ENCODE measurements at regions not wholly inside any gene's neighbourhood (a gene's known extent, or its start where the extent isn't known, plus 50 kb on each side); places are given as distances from the start of the nearest gene placed in this dataset.

GRCh38 chr3:152613851-152614250, 221.1 kb upstream of the P2RY1 start:
- no peak overlapping the region for H3K27ac ChIP-seq (ENCODE audit: extremely low read depth, low read depth, low read length)
- WGBS (ENCODE audit: insufficient coverage, low coverage, missing lambda C conversion rate), result 51% methylated on average over 2 of the region's 2 CpGs
- no peaks in the 10 kb centered on the region for H3K36me3 ChIP-seq (ENCODE audit: control insufficient read depth, insufficient read depth, low read length)
- no peaks in the 10 kb centered on the region for H3K27me3 ChIP-seq (ENCODE audit: control insufficient read depth in 2 of 2, insufficient read depth in 2 of 2, low read length in 2 of 2)
- peaks cover 0 to 4% of the 10 kb centered on the region in 2 experiments; a peak in 2 of 5 replicates for H3K4me1 ChIP-seq (replicated peaks in 1 of 2; ENCODE audit: control insufficient read depth in 2 of 2, insufficient read depth in 2 of 2, low read length in 2 of 2)
- CTCF ChIA-PET (ENCODE audit: low intra/inter-chr PET ratio), result no interaction called here
- no peak overlapping the region for H3K4me2 ChIP-seq (ENCODE audit: insufficient read depth, low read length)
- no peak overlapping the region for H3K4me3 ChIP-seq
- TF ChIP-seq, protein P1, sequence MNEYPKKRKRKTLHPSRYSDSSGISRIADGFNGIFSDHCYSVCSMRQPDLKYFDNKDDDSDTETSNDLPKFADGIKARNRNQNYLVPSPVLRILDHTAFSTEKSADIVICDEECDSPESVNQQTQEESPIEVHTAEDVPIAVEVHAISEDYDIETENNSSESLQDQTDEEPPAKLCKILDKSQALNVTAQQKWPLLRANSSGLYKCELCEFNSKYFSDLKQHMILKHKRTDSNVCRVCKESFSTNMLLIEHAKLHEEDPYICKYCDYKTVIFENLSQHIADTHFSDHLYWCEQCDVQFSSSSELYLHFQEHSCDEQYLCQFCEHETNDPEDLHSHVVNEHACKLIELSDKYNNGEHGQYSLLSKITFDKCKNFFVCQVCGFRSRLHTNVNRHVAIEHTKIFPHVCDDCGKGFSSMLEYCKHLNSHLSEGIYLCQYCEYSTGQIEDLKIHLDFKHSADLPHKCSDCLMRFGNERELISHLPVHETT (CRISPR knock-in tag; conservative IDR thresholded peaks at IDR 0.05 in 1 of 2, IDR thresholded peaks at IDR 0.05 in 1 of 2), result no peak
- TF ChIP-seq UBTF (IDR thresholded peaks at IDR 0.05; ENCODE audit: borderline replicate concordance in 1 of 2, low read depth in 2 of 2, low read length in 2 of 2) (no peak), ZNF668 (CRISPR knock-in tag; IDR thresholded peaks at IDR 0.05) (no peak)
- no TSS peak for BruUV-seq (replicated peaks)
- POLR2A ChIA-PET, result interaction anchor here (0.5 kb wide), 1 partner anchor 46 kb away, joined by 3 read pairs; no protein-coding TSS in a partner anchor
- H3K9me3 ChIP-seq (replicated peaks; ENCODE audit: control insufficient read depth, insufficient read depth, low read depth, low read length), result no peaks in the 10 kb centered on the region
- H3K9ac ChIP-seq (ENCODE audit: insufficient read depth in 1 of 2, low read depth in 2 of 2, low read length in 2 of 2), result no peak overlapping the region
- intact Hi-C loops (cut with micrococcal nuclease) (no loop called here), in situ Hi-C loops (cut with MboI) (no loop called here)
- H3K9me1 ChIP-seq (ENCODE audit: control insufficient read depth, insufficient read depth, low read length), result no peaks in the 10 kb centered on the region
- H2AFZ ChIP-seq (ENCODE audit: low read depth, low read length), result no peak overlapping the region
- no peaks in the 10 kb centered on the region for H4K20me1 ChIP-seq (replicated peaks; ENCODE audit: control insufficient read depth, insufficient read depth, low read length)
- ATAC-seq (no peak), DNase-seq (ENCODE audit: extremely low read depth in 1 of 4, low spot score in 3 of 4) (no peak), FAIRE-seq (no peak)
- no peaks in the 10 kb centered on the region for H3K79me2 ChIP-seq (ENCODE audit: control insufficient read depth, insufficient read depth, low read length)

Measured in K562 (cell line).